AG04450 (cell line): ENCODE measurements at regions not wholly inside any gene's neighbourhood (a gene's known extent, or its start where the extent isn't known, plus 50 kb on each side); places are given as distances from the start of the nearest gene placed in this dataset.

Experiments
- CTCF ChIA-PET: fragments of 300-600, 350-600 bp; formaldehyde crosslinking; extraction: SDS; loops from one replicate; lab custom pipeline; 2022; ENCODE audit warnings: antibody characterized with exemption, inconsistent platforms; lab: Charles Lee
- POLR2A ChIA-PET: fragments of 350-600 bp; formaldehyde crosslinking; extraction: SDS; loops from one replicate; lab custom pipeline; 2021; ENCODE audit warnings: antibody characterized with exemption, inconsistent platforms; lab: Yijun Ruan, JAX
- DNase-seq: peaks from one replicate; pipeline ENCODE4 v3.0.0-alpha.2; 2011; ENCODE audit warnings: low read depth, low spot score
- H3K27ac ChIP-seq: one replicate; pipeline ENCODE4 v1.5.1; 2012; ENCODE audit warnings: low read depth, low read length, control low read depth
- H3K27me3 ChIP-seq: one replicate; pipeline ENCODE4 v1.6.0; 2012; ENCODE audit warnings: low read length; ENCODE audit not compliant: control insufficient read depth, insufficient read depth
- H3K4me3 ChIP-seq: 2 replicates; pipeline ENCODE4 v1.5.1; 2011; ENCODE audit warnings: mild to moderate bottlenecking, low read depth, low read length, control low read depth
- H3K9me3 ChIP-seq: 2 replicates; pipeline ENCODE4 v1.5.1; 2012; ENCODE audit warnings: low read length; ENCODE audit not compliant: control insufficient read depth, insufficient read depth
- CTCF ChIP-seq: IDR thresholded peaks from 2 replicates; pipeline ENCODE4 v1.5.1; 2011; ENCODE audit warnings: low read depth, low read length, control low read depth, inconsistent platforms

GRCh38 chr20:40807821-40808170 lies 118.8 kb upstream of the MAFB start:
- CTCF ChIA-PET: no interaction called here
- DNase-seq: no peak
- TF ChIP-seq CTCF: no peak
- no peak overlapping the region for H3K4me3 ChIP-seq
- H3K9me3 ChIP-seq: no peaks in the 10 kb centered on the region
- H3K27me3 ChIP-seq: peaks cover 14% of the 10 kb centered on the region
- H3K27ac ChIP-seq: no peak overlapping the region
- POLR2A ChIA-PET: no interaction called here

- peaks cover 14% of the 10 kb centered on the region for H3K27me3 ChIP-seq
- POLR2A ChIA-PET: no interaction called here
- no peak for TF ChIP-seq CTCF
- H3K9me3 ChIP-seq: no peaks in the 10 kb centered on the region
- no peak for DNase-seq
- CTCF ChIA-PET: interaction anchor here (1.3 kb wide), 1 partner anchor 12 kb away, joined by 3 read pairs; no protein-coding TSS in a partner anchor
- no peak overlapping the region for H3K4me3 ChIP-seq
- no peak overlapping the region for H3K27ac ChIP-seq
Measured at GRCh38 chr20:40808936-40809335, 119.9 kb upstream of the MAFB start.

GRCh38 chr20:40809361-40809760 lies 120.3 kb upstream of the MAFB start:
- no peak overlapping the region for H3K27ac ChIP-seq
- no peaks in the 10 kb centered on the region for H3K9me3 ChIP-seq
- no peak overlapping the region for H3K4me3 ChIP-seq
- no peak for TF ChIP-seq CTCF
- ChIA-PET CTCF (interaction anchor here (1.3 kb wide), 1 partner anchor 13 kb away, joined by 3 read pairs; no protein-coding TSS in a partner anchor), POLR2A (no interaction called here)
- H3K27me3 ChIP-seq: peaks cover 14% of the 10 kb centered on the region
- DNase-seq: no peak

GRCh38 chr20:40810332-40811000 lies 121.4 kb upstream of the MAFB start:
- POLR2A ChIA-PET: no interaction called here
- no peaks in the 10 kb centered on the region for H3K9me3 ChIP-seq
- H3K27me3 ChIP-seq: peaks cover 14% of the 10 kb centered on the region
- no peak for DNase-seq
- H3K4me3 ChIP-seq: no peak overlapping the region
- TF ChIP-seq CTCF: no peak
- H3K27ac ChIP-seq: no peak overlapping the region
- CTCF ChIA-PET: no interaction called here

- no peak for DNase-seq
- POLR2A ChIA-PET: no interaction called here
- no peak overlapping the region for H3K27ac ChIP-seq
- no peak for TF ChIP-seq CTCF
- H3K27me3 ChIP-seq: peaks cover 14% of the 10 kb centered on the region
- CTCF ChIA-PET: no interaction called here
- H3K9me3 ChIP-seq: no peaks in the 10 kb centered on the region
- H3K4me3 ChIP-seq: no peak overlapping the region
Measured at GRCh38 chr20:40811004-40811403, 122.0 kb upstream of the MAFB start.
